WTC11 (cell line): ENCODE measurements at regions not wholly inside any gene's neighbourhood (a gene's known extent, or its start where the extent isn't known, plus 50 kb on each side); places are given as distances from the start of the nearest gene placed in this dataset.

ENCODE experiments used
- ATAC-seq: fragments of 200-7000 bp; cut with Tn5 transposase; 2 replicates; pipeline ENCODE4 v1.10.0; 2021; ENCODE audit warnings: mild to moderate bottlenecking, moderate library complexity
- CTCF ChIA-PET: fragments of 300-600 bp; sonication (Branson Sonifier 250); formaldehyde crosslinking; loops from one replicate; lab custom pipeline; 2021; ENCODE audit warnings: antibody characterized with exemption; lab: Charles Lee
- POLR2A ChIA-PET: fragments of 350-600 bp; sonication (Branson Sonifier 250); formaldehyde crosslinking; loops from one replicate; lab custom pipeline; 2021; ENCODE audit warnings: antibody characterized with exemption; lab: Charles Lee
- DNase-seq: peaks from one replicate; pipeline ENCODE4 v3.0.0; 2021; ENCODE audit warnings: low spot score
- H3K27ac Mint-ChIP-seq: 2 replicates; pipeline ENCODE4 v1.8.0; 2021; ENCODE audit warnings: mixed read lengths
- H3K27me3 Mint-ChIP-seq: 2 replicates; pipeline ENCODE4 v1.8.0; 2021; ENCODE audit warnings: low read depth, mild to moderate bottlenecking, moderate library complexity, mixed read lengths
- H3K36me3 Mint-ChIP-seq: 2 replicates; pipeline ENCODE4 v1.8.0; 2021; ENCODE audit warnings: mixed read lengths
- H3K4me1 Mint-ChIP-seq: 2 replicates; pipeline ENCODE4 v1.8.0; 2022; ENCODE audit warnings: mixed read lengths
- H3K4me3 Mint-ChIP-seq: 2 replicates; pipeline ENCODE4 v1.8.0; 2021; ENCODE audit warnings: mild to moderate bottlenecking, moderate library complexity, mixed read lengths
- H3K9me3 Mint-ChIP-seq: 2 replicates; pipeline ENCODE4 v1.8.0; 2021; ENCODE audit warnings: mixed read lengths
- EMX1 ChIP-seq: fragments of 250-450 bp; sonication (Bioruptor Pico); IDR thresholded peaks from 2 replicates; pipeline ENCODE4 v1.8.0; 2021; ENCODE audit warnings: mild to moderate bottlenecking
- ERG ChIP-seq: fragments of 250-450 bp; sonication (Bioruptor Pico); IDR thresholded peaks from 2 replicates; pipeline ENCODE4 v1.8.0; 2021; ENCODE audit warnings: mild to moderate bottlenecking
- FOXK1 ChIP-seq: sonication (generic); formaldehyde crosslinking; IDR thresholded peaks from 2 replicates; pipeline ENCODE4 v1.8.0; 2022; ENCODE audit warnings: mild to moderate bottlenecking, moderate library complexity, missing genetic modification reagents
- PRDM15 ChIP-seq: sonication (generic); formaldehyde crosslinking; IDR thresholded peaks from 2 replicates; pipeline ENCODE4 v1.8.0; 2022; ENCODE audit warnings: missing genetic modification reagents
- RORB ChIP-seq: fragments of 250-450 bp; sonication (Bioruptor Pico); IDR thresholded peaks from 2 replicates; pipeline ENCODE4 v1.9.0; 2021; ENCODE audit warnings: mild to moderate bottlenecking
- STAT6 ChIP-seq: sonication (generic); formaldehyde crosslinking; conservative IDR thresholded peaks from 2 replicates; pipeline ENCODE4 v1.8.1; 2023; ENCODE audit warnings: mild to moderate bottlenecking, low read depth, missing genetic modification reagents, moderate library complexity
- ZBTB21 ChIP-seq: sonication (generic); formaldehyde crosslinking; IDR thresholded peaks from 2 replicates; pipeline ENCODE4 v1.8.1; 2023; ENCODE audit warnings: mild to moderate bottlenecking, missing genetic modification reagents, borderline replicate concordance
- ZNF281 ChIP-seq: sonication (generic); formaldehyde crosslinking; IDR thresholded peaks from 2 replicates; pipeline ENCODE4 v1.8.0; 2023; ENCODE audit warnings: mild to moderate bottlenecking, missing genetic modification reagents
- TF ChIP-seq, protein P1 (sequence below): sonication (generic); formaldehyde crosslinking; IDR thresholded peaks from 2 replicates; pipeline ENCODE4 v1.8.0; 2022; ENCODE audit warnings: mild to moderate bottlenecking, missing genetic modification reagents
- TF ChIP-seq, protein P2 (sequence below): sonication (generic); formaldehyde crosslinking; IDR thresholded peaks from 2 replicates; pipeline ENCODE4 v1.8.0; 2022; ENCODE audit warnings: mild to moderate bottlenecking, missing genetic modification reagents
- TF ChIP-seq, protein P3 (sequence below): fragments of 250-450 bp; sonication (Bioruptor Pico); conservative IDR thresholded peaks from 2 replicates; pipeline ENCODE4 v1.9.0; 2021; ENCODE audit warnings: mild to moderate bottlenecking
- TF ChIP-seq, protein P4 (sequence below): fragments of 200-600 bp; IDR thresholded peaks from 2 replicates; pipeline ENCODE4 v1.8.0; 2022; ENCODE audit warnings: antibody characterized with exemption

- TF ChIP-seq PRDM15 (no peak), ZNF281 (CRISPR knock-in tag) (no peak)
- TF ChIP-seq, all 79 proteins: peak for 0
These were observed 86.6 kb downstream of the ZNF737 start (continued) for GRCh38 chr19:20478936-20479335.

DNA sequence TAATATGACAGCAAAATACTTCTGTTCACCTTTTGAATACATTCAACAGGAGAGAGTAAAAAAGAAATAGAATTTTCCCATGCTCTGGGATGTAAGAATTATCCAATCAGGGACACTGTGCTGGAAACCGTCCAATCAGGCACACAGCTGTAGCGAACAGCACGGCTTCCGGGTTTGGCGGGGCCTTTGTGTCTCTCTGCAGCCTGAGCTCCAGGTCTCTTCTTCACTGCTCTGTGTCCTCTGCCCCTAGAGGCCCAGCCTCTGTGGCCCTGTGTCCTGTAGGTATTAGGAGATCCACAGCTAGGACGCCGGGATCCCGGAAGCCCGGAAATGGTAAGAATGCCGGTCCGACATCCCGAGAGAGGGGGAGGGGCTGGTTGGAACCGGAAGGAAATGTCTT, 92.7 kb downstream of the ZNF737 start:
- DNase-seq (no peak), ATAC-seq (peak; percentile 34; the same call in 1 of the 2 replicates)
- Mint-ChIP-seq H3K9me3 (peaks cover 19% of the 10 kb centered on the region), H3K27ac (no peak overlapping the region), H3K27me3 (no peaks in the 10 kb centered on the region; the same call in 1 of the 2 replicates), H3K4me1 (no peaks in the 10 kb centered on the region), H3K36me3 (no peaks in the 10 kb centered on the region), H3K4me3 (no peak overlapping the region)
- no peak for TF ChIP-seq RORB (CRISPR knock-in tag)
- TF ChIP-seq, protein P1, sequence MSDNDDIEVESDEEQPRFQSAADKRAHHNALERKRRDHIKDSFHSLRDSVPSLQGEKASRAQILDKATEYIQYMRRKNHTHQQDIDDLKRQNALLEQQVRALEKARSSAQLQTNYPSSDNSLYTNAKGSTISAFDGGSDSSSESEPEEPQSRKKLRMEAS, result no peak
- TF ChIP-seq, protein P2, sequence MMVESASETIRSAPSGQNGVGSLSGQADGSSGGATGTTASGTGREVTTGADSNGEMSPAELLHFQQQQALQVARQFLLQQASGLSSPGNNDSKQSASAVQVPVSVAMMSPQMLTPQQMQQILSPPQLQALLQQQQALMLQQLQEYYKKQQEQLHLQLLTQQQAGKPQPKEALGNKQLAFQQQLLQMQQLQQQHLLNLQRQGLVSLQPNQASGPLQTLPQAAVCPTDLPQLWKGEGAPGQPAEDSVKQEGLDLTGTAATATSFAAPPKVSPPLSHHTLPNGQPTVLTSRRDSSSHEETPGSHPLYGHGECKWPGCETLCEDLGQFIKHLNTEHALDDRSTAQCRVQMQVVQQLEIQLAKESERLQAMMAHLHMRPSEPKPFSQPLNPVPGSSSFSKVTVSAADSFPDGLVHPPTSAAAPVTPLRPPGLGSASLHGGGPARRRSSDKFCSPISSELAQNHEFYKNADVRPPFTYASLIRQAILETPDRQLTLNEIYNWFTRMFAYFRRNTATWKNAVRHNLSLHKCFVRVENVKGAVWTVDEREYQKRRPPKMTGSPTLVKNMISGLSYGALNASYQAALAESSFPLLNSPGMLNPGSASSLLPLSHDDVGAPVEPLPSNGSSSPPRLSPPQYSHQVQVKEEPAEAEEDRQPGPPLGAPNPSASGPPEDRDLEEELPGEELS (CRISPR knock-in tag), result no peak
- no peak for TF ChIP-seq ZNF281 (CRISPR knock-in tag)
- ChIA-PET POLR2A (no interaction called here), CTCF (interaction anchor here (0.9 kb wide), 1 partner anchor 1010 kb away, joined by 3 read pairs; no protein-coding TSS in a partner anchor)

GRCh38 chr19:20471431-20471830, 94.2 kb downstream of the ZNF737 start:
- no peak overlapping the region for H3K27ac Mint-ChIP-seq
- no peaks in the 10 kb centered on the region for H3K36me3 Mint-ChIP-seq
- H3K4me1 Mint-ChIP-seq, result peaks cover 8% of the 10 kb centered on the region
- ATAC-seq, result no peak
- no peak for DNase-seq
- H3K27me3 Mint-ChIP-seq, result no peaks in the 10 kb centered on the region
- peaks cover 5% of the 10 kb centered on the region for H3K9me3 Mint-ChIP-seq
- no peak overlapping the region for H3K4me3 Mint-ChIP-seq
- ChIA-PET CTCF (no interaction called here), POLR2A (no interaction called here)
- TF ChIP-seq ZBTB21 (CRISPR knock-in tag) (no peak), EMX1 (CRISPR knock-in tag) (no peak), FOXK1 (CRISPR knock-in tag) (no peak), STAT6 (CRISPR knock-in tag) (no peak), ERG (CRISPR knock-in tag) (no peak)
- TF ChIP-seq, protein P3, sequence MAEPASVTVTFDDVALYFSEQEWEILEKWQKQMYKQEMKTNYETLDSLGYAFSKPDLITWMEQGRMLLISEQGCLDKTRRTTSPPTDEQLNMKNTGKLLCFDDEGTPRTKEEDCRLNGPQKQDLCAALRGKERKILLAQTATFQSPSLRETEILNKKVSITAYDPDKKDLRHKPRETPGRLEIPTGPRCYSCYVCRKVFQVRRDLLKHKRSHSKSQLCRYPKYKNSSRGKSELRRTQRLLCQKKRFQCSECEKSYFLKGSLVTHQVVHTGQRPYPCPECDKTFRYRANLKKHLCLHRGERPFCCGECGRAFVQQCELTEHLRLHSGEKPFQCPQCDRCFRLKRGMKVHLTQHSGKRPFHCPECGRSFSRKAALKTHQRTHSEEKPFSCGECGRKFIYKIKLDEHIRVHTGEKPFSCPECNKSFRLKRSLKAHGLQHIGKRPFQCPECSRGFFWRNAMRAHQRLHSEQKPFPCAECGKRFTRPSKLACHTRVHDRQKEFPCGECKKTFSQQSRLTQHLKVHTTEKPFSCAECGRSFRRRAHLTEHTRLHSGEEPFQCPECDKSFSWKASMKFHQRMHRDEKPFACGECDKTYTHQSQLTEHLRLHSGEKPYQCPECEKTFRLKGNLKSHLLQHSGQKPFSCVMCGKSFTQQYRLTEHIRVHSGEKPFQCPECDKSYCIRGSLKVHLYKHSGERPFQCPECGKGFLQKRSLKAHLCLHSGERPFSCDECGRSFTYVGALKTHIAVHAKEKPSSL (CRISPR knock-in tag), result no peak
- TF ChIP-seq, protein P4, sequence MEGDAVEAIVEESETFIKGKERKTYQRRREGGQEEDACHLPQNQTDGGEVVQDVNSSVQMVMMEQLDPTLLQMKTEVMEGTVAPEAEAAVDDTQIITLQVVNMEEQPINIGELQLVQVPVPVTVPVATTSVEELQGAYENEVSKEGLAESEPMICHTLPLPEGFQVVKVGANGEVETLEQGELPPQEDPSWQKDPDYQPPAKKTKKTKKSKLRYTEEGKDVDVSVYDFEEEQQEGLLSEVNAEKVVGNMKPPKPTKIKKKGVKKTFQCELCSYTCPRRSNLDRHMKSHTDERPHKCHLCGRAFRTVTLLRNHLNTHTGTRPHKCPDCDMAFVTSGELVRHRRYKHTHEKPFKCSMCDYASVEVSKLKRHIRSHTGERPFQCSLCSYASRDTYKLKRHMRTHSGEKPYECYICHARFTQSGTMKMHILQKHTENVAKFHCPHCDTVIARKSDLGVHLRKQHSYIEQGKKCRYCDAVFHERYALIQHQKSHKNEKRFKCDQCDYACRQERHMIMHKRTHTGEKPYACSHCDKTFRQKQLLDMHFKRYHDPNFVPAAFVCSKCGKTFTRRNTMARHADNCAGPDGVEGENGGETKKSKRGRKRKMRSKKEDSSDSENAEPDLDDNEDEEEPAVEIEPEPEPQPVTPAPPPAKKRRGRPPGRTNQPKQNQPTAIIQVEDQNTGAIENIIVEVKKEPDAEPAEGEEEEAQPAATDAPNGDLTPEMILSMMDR, result no peak
